Retinal pigment epithelial cell (primary cell): ENCODE measurements at regions not wholly inside any gene's neighbourhood (a gene's known extent, or its start where the extent isn't known, plus 50 kb on each side); places are given as distances from the start of the nearest gene placed in this dataset.

Source experiments
- DNase-seq: peaks from one replicate; pipeline ENCODE4 v3.0.0-alpha.2; 2010; ENCODE audit warnings: low read depth
- H3K4me3 ChIP-seq: 2 replicates; pipeline ENCODE4 v1.5.1; 2011; ENCODE audit warnings: mild to moderate bottlenecking, low read length, control low read depth, moderate library complexity
- TF ChIP-seq, protein P1 (sequence below): conservative IDR thresholded peaks from 2 replicates; pipeline ENCODE4 v1.5.1; 2011; ENCODE audit warnings: low read depth, low read length, control low read depth, inconsistent platforms

DNA sequence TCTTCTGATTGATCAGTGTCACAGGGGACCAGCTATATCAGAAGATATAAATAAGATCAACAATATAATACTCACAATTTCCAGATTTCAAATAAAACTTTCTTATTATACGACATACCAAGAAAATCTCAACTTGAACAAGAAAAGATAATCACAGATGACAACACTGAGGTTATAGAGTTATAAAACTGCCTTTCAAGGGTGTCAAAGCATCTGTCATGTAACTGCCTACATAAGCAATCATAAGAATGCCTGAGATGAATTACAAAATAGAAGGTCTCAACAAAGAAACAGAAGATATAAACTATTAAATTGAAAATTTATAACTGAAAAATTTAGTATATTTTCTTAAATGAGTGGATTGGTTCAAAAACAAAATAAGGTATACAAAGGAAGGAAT is 659.2 kb downstream of the SLC16A7 start:
- TF ChIP-seq, protein P1, sequence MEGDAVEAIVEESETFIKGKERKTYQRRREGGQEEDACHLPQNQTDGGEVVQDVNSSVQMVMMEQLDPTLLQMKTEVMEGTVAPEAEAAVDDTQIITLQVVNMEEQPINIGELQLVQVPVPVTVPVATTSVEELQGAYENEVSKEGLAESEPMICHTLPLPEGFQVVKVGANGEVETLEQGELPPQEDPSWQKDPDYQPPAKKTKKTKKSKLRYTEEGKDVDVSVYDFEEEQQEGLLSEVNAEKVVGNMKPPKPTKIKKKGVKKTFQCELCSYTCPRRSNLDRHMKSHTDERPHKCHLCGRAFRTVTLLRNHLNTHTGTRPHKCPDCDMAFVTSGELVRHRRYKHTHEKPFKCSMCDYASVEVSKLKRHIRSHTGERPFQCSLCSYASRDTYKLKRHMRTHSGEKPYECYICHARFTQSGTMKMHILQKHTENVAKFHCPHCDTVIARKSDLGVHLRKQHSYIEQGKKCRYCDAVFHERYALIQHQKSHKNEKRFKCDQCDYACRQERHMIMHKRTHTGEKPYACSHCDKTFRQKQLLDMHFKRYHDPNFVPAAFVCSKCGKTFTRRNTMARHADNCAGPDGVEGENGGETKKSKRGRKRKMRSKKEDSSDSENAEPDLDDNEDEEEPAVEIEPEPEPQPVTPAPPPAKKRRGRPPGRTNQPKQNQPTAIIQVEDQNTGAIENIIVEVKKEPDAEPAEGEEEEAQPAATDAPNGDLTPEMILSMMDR = no peak
- DNase-seq = no peak
- no peak overlapping the region for H3K4me3 ChIP-seq

DNA sequence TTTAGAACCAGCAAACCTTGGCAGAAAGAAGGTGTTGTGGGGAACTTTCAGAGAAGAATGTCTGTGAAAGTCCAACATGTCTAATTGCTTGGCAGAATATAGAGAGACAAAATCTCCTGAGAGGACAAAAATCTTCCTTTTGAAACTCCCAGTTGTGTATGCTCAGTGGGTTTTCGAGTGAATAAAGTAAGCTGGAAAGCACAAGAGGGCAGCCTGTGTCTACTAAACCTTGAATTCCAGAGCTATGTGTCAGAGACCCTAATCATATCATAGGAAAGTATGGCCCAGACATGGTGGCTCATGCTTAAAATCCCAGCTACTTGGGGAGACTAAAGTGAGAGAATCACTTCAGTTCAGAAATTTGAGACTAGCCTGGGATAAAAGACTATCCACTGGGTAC is 661.2 kb downstream of the SLC16A7 start:
- H3K4me3 ChIP-seq = no peak overlapping the region
- peak; percentile 78 for DNase-seq
- TF ChIP-seq, protein P1 = peak; percentile 43

DNA sequence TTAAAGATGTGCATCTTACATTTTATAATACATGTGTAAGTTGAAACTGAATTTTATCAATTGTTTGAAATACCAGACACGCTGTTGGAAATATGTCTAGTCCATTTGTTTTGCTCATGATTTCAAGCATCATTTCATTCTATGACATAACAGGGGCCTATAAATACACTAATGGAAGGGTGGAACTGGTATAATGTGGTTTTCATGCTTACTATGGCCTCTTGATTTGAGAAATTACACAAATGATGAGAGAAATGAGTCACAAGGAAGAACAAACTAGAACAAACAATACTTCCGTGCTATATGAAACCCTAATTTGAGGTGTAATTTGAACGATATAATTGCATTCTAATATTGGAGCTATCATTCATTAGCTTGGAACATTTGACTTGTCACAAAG is 663.4 kb downstream of the SLC16A7 start:
- H3K4me3 ChIP-seq = no peak overlapping the region
- DNase-seq = no peak
- TF ChIP-seq, protein P1 = no peak

DNA sequence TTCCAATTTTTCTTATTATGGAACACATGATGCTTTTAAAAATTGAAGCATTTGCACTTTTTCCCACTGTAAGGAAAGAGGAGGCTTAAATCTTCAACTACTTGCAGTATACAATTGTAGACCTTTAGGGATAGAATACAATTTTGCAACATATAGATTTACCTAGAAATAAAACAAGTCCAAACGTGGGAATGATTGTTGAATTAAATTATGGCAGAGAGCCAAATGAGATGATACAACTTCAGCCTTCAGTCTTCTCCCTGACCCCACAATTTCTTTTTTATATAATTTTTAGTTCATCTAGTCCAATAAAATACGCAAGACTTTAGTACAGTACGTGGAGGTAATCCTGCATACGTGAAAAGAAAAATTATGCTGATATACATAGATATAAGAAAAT is 666.5 kb downstream of the SLC16A7 start:
- no peak overlapping the region for H3K4me3 ChIP-seq
- no peak for DNase-seq
- TF ChIP-seq, protein P1 = no peak

DNA sequence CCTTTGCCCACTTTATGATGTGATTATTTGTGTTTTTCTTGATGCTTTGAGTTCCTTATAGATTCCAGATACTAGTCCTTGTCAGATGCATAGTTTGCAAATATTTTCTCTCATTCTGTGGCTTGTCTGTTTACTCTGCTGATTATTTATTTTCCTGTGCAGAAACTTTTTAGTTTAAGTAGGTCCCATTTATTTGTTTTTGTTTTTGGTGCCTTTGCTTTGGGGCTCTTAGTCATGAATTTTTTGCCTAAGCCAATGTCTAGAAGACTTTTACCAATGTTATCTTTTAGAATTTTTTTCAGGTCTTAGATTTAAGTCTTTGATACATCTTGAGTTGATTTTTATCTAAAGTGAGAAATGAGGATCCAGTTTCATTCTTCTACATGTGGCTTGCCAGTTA is 667.3 kb downstream of the SLC16A7 start:
- DNase-seq = no peak
- TF ChIP-seq, protein P1 = no peak
- no peak overlapping the region for H3K4me3 ChIP-seq

DNA sequence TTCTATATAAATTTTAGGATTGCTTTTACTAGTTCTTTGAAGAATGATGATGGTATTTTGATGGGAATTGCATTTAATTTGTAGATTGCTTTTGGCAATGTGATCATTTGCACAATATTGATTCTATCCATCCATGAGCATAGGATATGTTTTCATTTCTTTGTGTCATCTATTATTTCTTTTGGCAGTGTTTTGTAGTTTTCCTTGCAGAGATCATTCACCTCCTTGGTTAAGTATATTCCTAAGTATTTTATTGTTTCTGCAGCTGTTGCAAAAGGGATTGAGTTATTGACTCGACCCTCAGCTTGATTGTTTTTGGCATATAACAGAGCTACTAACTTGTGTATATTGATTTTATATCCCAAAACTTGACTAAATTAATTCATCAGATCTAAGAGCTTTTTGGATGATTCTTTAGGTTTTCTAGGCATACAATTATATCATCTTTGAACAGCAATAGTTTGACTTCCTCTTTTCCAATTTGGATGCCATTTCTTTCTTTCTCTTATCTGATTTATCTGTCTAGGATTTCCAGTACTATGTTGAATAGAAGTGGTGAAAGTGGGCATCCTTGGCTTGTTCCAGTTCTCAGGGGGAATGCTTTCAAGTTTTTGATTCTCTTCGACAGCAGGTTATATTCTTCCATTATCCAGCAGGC is 668.1 kb downstream of the SLC16A7 start:
- TF ChIP-seq, protein P1 = no peak
- H3K4me3 ChIP-seq = no peak overlapping the region
- DNase-seq = no peak

DNA sequence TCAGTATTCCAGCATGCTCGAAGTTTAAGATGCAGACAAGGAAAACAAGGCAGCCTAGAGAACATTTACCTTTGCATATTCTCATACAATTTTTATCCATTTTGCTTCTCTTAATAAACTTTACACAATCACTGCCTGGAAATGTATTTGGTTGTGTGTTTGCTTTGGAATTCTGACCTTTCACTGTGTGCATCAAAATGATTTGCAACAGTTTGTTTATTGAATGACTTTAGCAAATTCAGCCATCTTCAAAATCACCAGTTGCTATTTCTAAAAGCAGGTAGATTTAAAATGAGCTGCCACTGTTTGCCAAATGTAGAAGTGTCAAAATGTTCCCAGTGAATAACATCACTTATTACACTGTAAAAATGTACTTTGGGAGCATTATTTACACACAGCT is 669.9 kb downstream of the SLC16A7 start:
- no peak overlapping the region for H3K4me3 ChIP-seq
- TF ChIP-seq, protein P1 = no peak
- DNase-seq = no peak
